ENCODE measurements at regions not wholly inside any gene's neighbourhood (a gene's known extent, or its start where the extent isn't known, plus 50 kb on each side); places are given as distances from the start of the nearest gene placed in this dataset.

GRCh38 chr3:118380576-118380975, 654.1 kb downstream of the IGSF11 start:
- DNase-seq (ENCODE audit: low read depth, low spot score) = no peak
- in situ Hi-C loops (cut with HindIII; ENCODE audit: low sequenced_read_pairs) = no loop called here
- no peak overlapping the region for H3K4me3 ChIP-seq (ENCODE audit: low read depth, low read length)
- TF ChIP-seq CTCF (IDR thresholded peaks at IDR 0.05; ENCODE audit: low read depth, low read length) = no peak

GRCh38 chr3:118396491-118396890, 638.2 kb downstream of the IGSF11 start:
- H3K4me3 ChIP-seq (ENCODE audit: low read depth, low read length) = no peak overlapping the region
- DNase-seq (ENCODE audit: low read depth, low spot score) = no peak
- in situ Hi-C loops (cut with HindIII; ENCODE audit: low sequenced_read_pairs) = no loop called here
- TF ChIP-seq CTCF (IDR thresholded peaks at IDR 0.05; ENCODE audit: low read depth, low read length) = no peak

DNA sequence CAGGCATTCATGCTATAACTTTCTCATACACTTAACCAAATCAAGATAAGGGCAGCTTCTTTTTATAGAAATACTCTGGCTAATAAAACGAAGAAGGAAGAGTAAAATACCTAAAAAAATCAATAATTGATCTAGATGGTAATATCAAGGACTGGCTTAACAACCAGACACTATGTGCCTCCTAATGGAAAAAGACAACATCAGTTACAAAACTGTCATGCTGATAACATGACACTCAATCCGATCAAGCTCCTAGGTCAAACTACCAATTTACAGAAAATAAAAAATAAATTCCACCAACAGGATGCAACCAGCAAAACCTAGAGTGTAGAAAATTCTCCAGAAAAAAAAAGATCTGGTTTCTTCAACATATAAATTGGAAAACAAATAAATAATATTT, 634.6 kb downstream of the IGSF11 start:
- no peak for TF ChIP-seq CTCF (IDR thresholded peaks at IDR 0.05; ENCODE audit: low read depth, low read length)
- in situ Hi-C loops (cut with HindIII; ENCODE audit: low sequenced_read_pairs) = no loop called here
- no peak overlapping the region for H3K4me3 ChIP-seq (ENCODE audit: low read depth, low read length)
- no peak for DNase-seq (ENCODE audit: low read depth, low spot score)

GRCh38 chr3:118400886-118401285, 633.8 kb downstream of the IGSF11 start:
- in situ Hi-C loops (cut with HindIII; ENCODE audit: low sequenced_read_pairs) = no loop called here
- no peak overlapping the region for H3K4me3 ChIP-seq (ENCODE audit: low read depth, low read length)
- no peak for TF ChIP-seq CTCF (IDR thresholded peaks at IDR 0.05; ENCODE audit: low read depth, low read length)
- no peak for DNase-seq (ENCODE audit: low read depth, low spot score)

DNA sequence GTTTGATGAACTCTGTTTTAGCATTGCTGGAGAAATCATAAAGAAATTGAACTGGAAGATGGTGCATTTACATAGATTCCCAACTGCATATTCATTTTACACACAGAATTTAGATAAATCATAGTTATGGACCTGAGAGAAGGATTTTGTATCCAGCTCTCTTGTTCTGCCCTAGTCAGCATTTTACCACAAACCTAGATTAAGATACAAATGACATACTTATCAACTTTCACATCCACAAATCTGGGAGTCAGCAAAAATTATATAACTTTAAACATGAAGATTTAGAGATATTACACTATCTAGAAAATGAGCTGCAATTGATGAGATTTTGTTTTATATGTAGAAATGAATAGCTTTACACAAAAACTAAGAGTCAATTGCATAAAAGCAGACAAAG, 632.8 kb downstream of the IGSF11 start:
- no peak for TF ChIP-seq CTCF (IDR thresholded peaks at IDR 0.05; ENCODE audit: low read depth, low read length)
- DNase-seq (ENCODE audit: low read depth, low spot score) = no peak
- in situ Hi-C loops (cut with HindIII; ENCODE audit: low sequenced_read_pairs) = no loop called here
- H3K4me3 ChIP-seq (ENCODE audit: low read depth, low read length) = no peak overlapping the region

DNA sequence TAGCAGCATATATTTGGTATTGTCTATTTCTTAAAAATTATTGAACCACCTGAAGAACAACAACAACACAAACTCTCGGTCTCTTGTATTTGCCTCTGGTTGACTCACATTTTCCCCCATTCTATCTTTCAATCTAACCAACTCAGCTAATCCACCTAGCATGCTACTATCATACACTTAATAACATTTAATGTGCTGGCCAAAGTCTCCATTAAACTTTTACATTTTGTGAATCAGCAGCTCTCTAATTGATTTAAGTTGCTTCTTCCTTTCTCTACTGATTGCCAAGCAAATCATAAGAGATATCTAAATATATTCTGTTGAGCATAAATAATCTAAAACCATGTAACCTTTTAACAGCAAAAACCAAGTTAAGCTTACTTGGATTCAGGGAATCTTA, 631.7 kb downstream of the IGSF11 start:
- no peak for DNase-seq (ENCODE audit: low read depth, low spot score)
- no peak overlapping the region for H3K4me3 ChIP-seq (ENCODE audit: low read depth, low read length)
- in situ Hi-C loops (cut with HindIII; ENCODE audit: low sequenced_read_pairs) = no loop called here
- TF ChIP-seq CTCF (IDR thresholded peaks at IDR 0.05; ENCODE audit: low read depth, low read length) = no peak

GRCh38 chr3:118406562-118406961, 628.1 kb downstream of the IGSF11 start:
- no peak overlapping the region for H3K4me3 ChIP-seq (ENCODE audit: low read depth, low read length)
- no peak for TF ChIP-seq CTCF (IDR thresholded peaks at IDR 0.05; ENCODE audit: low read depth, low read length)
- in situ Hi-C loops (cut with HindIII; ENCODE audit: low sequenced_read_pairs) = no loop called here
- DNase-seq (ENCODE audit: low read depth, low spot score) = no peak

Measured in astrocyte of the spinal cord (primary cell).